HG03558 (cell line): ENCODE measurements at regions not wholly inside any gene's neighbourhood (a gene's known extent, or its start where the extent isn't known, plus 50 kb on each side); places are given as distances from the start of the nearest gene placed in this dataset.
"Not testable (repeated sequence)": the region's sequence is repeated elsewhere in the genome, so short reads cannot be mapped to it uniquely, and the experiment has no call there.

Source experiments
- ATAC-seq: cut with Tn5 transposase; IDR thresholded peaks from one replicate; pipeline ENCODE4 v1.9.1; 2021; ENCODE audit warnings: moderate number of reproducible peaks; ENCODE audit not compliant: unreplicated experiment; ENCODE audit errors: extremely low read depth

GRCh38 chr9:96158147-96158546, 143.8 kb downstream of the HSD17B3 start:
- ATAC-seq, result no peak

- no peak for ATAC-seq
These were observed 144.3 kb downstream of the HSD17B3 start for GRCh38 chr9:96157675-96158074.

- no peak for ATAC-seq
These were observed 145.6 kb downstream of the HSD17B3 start for GRCh38 chr9:96156171-96156974.

GRCh38 chr9:96154081-96154480, 147.9 kb downstream of the HSD17B3 start:
- no peak for ATAC-seq

GRCh38 chr9:96152550-96152949, 149.4 kb downstream of the HSD17B3 start:
- ATAC-seq, result no peak

- ATAC-seq, result peak; percentile 69
These were observed 151.4 kb downstream of the HSD17B3 start for GRCh38 chr9:96150324-96151227.

GRCh38 chr9:96149533-96150280, 152.3 kb downstream of the HSD17B3 start:
- ATAC-seq, result peak; percentile 17

- no peak for ATAC-seq
These were observed 153.1 kb downstream of the HSD17B3 start for GRCh38 chr9:96148634-96149532.

GRCh38 chr9:96147029-96147428, 154.9 kb downstream of the HSD17B3 start:
- ATAC-seq, result not testable (repeated sequence)

- ATAC-seq, result no peak
These were observed 160.3 kb downstream of the HSD17B3 start for GRCh38 chr9:96141666-96142065.

GRCh38 chr9:96141128-96141474, 160.9 kb downstream of the HSD17B3 start:
- no peak for ATAC-seq

GRCh38 chr9:96140296-96141127, 161.5 kb downstream of the HSD17B3 start:
- no peak for ATAC-seq

GRCh38 chr9:96139592-96140295, 162.2 kb downstream of the HSD17B3 start:
- ATAC-seq, result no peak

GRCh38 chr9:96138616-96139015, 163.4 kb downstream of the HSD17B3 start:
- no peak for ATAC-seq

GRCh38 chr9:96137671-96138429, 164.1 kb downstream of the HSD17B3 start:
- ATAC-seq, result no peak

GRCh38 chr9:96136992-96137670, 164.8 kb downstream of the HSD17B3 start:
- peak; percentile 56 for ATAC-seq

GRCh38 chr9:96135753-96136290, 166.2 kb downstream of the HSD17B3 start:
- ATAC-seq, result no peak
